ENCODE measurements at regions not wholly inside any gene's neighbourhood (a gene's known extent, or its start where the extent isn't known, plus 50 kb on each side); places are given as distances from the start of the nearest gene placed in this dataset.

DNA sequence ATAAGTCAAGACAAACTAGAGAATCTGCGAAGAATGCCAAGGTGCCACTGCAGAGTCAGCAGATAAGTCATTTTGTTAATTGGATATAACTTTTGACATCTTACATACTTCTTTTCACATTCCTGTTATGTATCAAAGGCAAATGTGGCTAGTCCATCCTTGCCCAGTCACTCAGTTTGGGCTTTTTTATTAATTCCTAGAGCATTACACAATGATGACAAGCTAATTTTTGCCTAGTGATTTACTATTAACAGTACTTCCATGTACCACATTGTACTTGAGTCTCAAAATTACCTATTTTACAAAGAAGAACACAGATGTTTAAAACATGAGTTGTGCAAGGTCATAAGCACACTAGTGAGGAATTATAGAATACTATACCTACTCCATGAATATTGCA is 680.8 kb downstream of the DNAH5 start:
- H3K36me3 ChIP-seq (ENCODE audit: control insufficient read depth in 2 of 4, insufficient read depth in 4 of 4, low read length in 3 of 4) = no peaks in the 10 kb centered on the region
- H3K4me2 ChIP-seq (ENCODE audit: insufficient read depth in 1 of 2, low read depth in 2 of 2, low read length in 2 of 2) = no peak overlapping the region
- no peak overlapping the region for H2BK120ac ChIP-seq (replicated peaks; ENCODE audit: low read depth, low read length)
- H3K23ac ChIP-seq (ENCODE audit: insufficient read length) = no peak overlapping the region
- H2BK12ac ChIP-seq (ENCODE audit: low read depth, low read length) = no peak overlapping the region
- WGBS, 2 experiments (ENCODE audit: extremely low coverage in 1 of 2, insufficient coverage in 1 of 2, insufficient read length in 1 of 2, insufficient replicate concordance in 2 of 2, low coverage in 1 of 2, low lambda C conversion rate in 2 of 2, missing lambda C conversion rate in 1 of 2) = 95% methylated on average over 1 of the region's 1 CpG; no CpG with 5 or more reads in 1 of the 2 experiments
- H4K20me1 ChIP-seq (replicated peaks in 1 of 2; ENCODE audit: control insufficient read depth in 1 of 2, insufficient read depth in 2 of 2, low read length in 2 of 2) = no peaks in the 10 kb centered on the region
- H3K4me3 ChIP-seq (ENCODE audit: extremely low read depth in 1 of 4, insufficient read depth in 2 of 4, low read depth in 3 of 4, low read length in 4 of 4) = no peak overlapping the region
- H4K5ac ChIP-seq (ENCODE audit: insufficient read length, low read depth, low read length) = no peak overlapping the region
- H2BK5ac ChIP-seq (ENCODE audit: low read depth, low read length) = no peak overlapping the region
- no peak overlapping the region for H3K9ac ChIP-seq (replicated peaks in 1 of 4; ENCODE audit: extremely low read depth in 1 of 4, low read depth in 3 of 4, low read length in 3 of 4)
- H3K27ac ChIP-seq (ENCODE audit: low read depth, low read length) = no peak overlapping the region
- no peaks in the 10 kb centered on the region for H3K79me2 ChIP-seq (ENCODE audit: control insufficient read depth in 1 of 2, insufficient read depth in 2 of 2, low read length in 2 of 2)
- no peak overlapping the region for H3K14ac ChIP-seq (ENCODE audit: insufficient read length)
- no peaks in the 10 kb centered on the region for H3K23me2 ChIP-seq (ENCODE audit: low read depth, low read length)
- H3K27me3 ChIP-seq (replicated peaks in 1 of 4; ENCODE audit: control insufficient read depth in 3 of 4, extremely low read depth in 1 of 4, insufficient read depth in 3 of 4, low read length in 3 of 4) = no peaks in the 10 kb centered on the region
- H4K8ac ChIP-seq (ENCODE audit: extremely low read depth, insufficient read depth, low read length) = no peak overlapping the region
- no peak overlapping the region for H3K4ac ChIP-seq (replicated peaks; ENCODE audit: insufficient read length, low read depth, low read length)
- DNase-seq (ENCODE audit: low read depth in 1 of 2, low spot score in 2 of 2) (no peak), FAIRE-seq (no peak)
- H3K18ac ChIP-seq (ENCODE audit: extremely low read depth, low read length) = no peak overlapping the region
- H2BK15ac ChIP-seq (ENCODE audit: low read length) = no peak overlapping the region
- no peaks in the 10 kb centered on the region for H3K79me1 ChIP-seq (ENCODE audit: low read depth, low read length)
- H3K9me3 ChIP-seq (ENCODE audit: insufficient read depth in 2 of 2, low read depth in 1 of 2, low read length in 1 of 2) = no peaks in the 10 kb centered on the region
- H4K91ac ChIP-seq (replicated peaks; ENCODE audit: insufficient read length, low read length) = no peak overlapping the region
- H2AFZ ChIP-seq (ENCODE audit: low read length) = no peak overlapping the region
- H3K4me1 ChIP-seq (replicated peaks in 1 of 4; ENCODE audit: control insufficient read depth in 3 of 4, insufficient read depth in 4 of 4, low read length in 3 of 4) = no peaks in the 10 kb centered on the region
- H2BK20ac ChIP-seq (ENCODE audit: low read length) = no peak overlapping the region
- POLR2A ChIA-PET (ENCODE audit: partially characterized antibody) = no interaction called here
- H3K56ac ChIP-seq (replicated peaks; ENCODE audit: insufficient read length, low read depth, low read length) = no peak overlapping the region
- H2AK5ac ChIP-seq (ENCODE audit: low read depth, low read length) = no peak overlapping the region
- CTCF ChIA-PET (ENCODE audit: partially characterized antibody) = interaction anchor here (1.9 kb wide), 1 partner anchor 14 kb away, joined by 5 read pairs; no protein-coding TSS in a partner anchor
- TF ChIP-seq SIN3A (conservative IDR thresholded peaks at IDR 0.05 in 1 of 2, IDR thresholded peaks at IDR 0.05 in 1 of 2; ENCODE audit: low read depth in 1 of 2, low read length in 2 of 2) = no peak
- no peak for TF ChIP-seq BRCA1 (IDR thresholded peaks at IDR 0.05; ENCODE audit: low read depth, low read length)
- TF ChIP-seq RFX5 (IDR thresholded peaks at IDR 0.05; ENCODE audit: borderline replicate concordance, low read depth, low read length) = no peak
- TF ChIP-seq, protein P1, sequence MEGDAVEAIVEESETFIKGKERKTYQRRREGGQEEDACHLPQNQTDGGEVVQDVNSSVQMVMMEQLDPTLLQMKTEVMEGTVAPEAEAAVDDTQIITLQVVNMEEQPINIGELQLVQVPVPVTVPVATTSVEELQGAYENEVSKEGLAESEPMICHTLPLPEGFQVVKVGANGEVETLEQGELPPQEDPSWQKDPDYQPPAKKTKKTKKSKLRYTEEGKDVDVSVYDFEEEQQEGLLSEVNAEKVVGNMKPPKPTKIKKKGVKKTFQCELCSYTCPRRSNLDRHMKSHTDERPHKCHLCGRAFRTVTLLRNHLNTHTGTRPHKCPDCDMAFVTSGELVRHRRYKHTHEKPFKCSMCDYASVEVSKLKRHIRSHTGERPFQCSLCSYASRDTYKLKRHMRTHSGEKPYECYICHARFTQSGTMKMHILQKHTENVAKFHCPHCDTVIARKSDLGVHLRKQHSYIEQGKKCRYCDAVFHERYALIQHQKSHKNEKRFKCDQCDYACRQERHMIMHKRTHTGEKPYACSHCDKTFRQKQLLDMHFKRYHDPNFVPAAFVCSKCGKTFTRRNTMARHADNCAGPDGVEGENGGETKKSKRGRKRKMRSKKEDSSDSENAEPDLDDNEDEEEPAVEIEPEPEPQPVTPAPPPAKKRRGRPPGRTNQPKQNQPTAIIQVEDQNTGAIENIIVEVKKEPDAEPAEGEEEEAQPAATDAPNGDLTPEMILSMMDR (IDR thresholded peaks at IDR 0.05; ENCODE audit: control extremely low read depth in 1 of 3, insufficient read depth in 1 of 3, low read depth in 1 of 3, low read length in 3 of 3) = no peak
- TF ChIP-seq, protein P2, sequence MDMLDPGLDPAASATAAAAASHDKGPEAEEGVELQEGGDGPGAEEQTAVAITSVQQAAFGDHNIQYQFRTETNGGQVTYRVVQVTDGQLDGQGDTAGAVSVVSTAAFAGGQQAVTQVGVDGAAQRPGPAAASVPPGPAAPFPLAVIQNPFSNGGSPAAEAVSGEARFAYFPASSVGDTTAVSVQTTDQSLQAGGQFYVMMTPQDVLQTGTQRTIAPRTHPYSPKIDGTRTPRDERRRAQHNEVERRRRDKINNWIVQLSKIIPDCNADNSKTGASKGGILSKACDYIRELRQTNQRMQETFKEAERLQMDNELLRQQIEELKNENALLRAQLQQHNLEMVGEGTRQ (IDR thresholded peaks at IDR 0.05; ENCODE audit: low read length) = no peak
- no peak for TF ChIP-seq JUN (IDR thresholded peaks at IDR 0.05; ENCODE audit: low read depth, low read length)
- TF ChIP-seq BCL11A (IDR thresholded peaks at IDR 0.05; ENCODE audit: low read depth in 2 of 2, low read length in 2 of 2) = no peak
- no peak for TF ChIP-seq RAD21 (IDR thresholded peaks at IDR 0.05 in 1 of 2, conservative IDR thresholded peaks at IDR 0.05 in 1 of 2; ENCODE audit: low read depth in 2 of 2, low read length in 2 of 2)
- no peak for TF ChIP-seq NANOG (IDR thresholded peaks at IDR 0.05; ENCODE audit: insufficient read depth, low read depth, low read length, poor library complexity, severe bottlenecking)
- TF ChIP-seq SUZ12 (IDR thresholded peaks at IDR 0.05; ENCODE audit: low read length) = no peak

Data from H1 (cell line).